Caki2 (cell line): ENCODE measurements at regions not wholly inside any gene's neighbourhood (a gene's known extent, or its start where the extent isn't known, plus 50 kb on each side); places are given as distances from the start of the nearest gene placed in this dataset.
"Not testable (repeated sequence)": the region's sequence is repeated elsewhere in the genome, so short reads cannot be mapped to it uniquely, and the experiment has no call there.

Experiments
- DNase-seq: peaks from one replicate; pipeline ENCODE4 v3.0.0-alpha.2; 2015; ENCODE audit warnings: low read depth
- in situ Hi-C: cut with HindIII; loops from 2 replicates; pipeline ENCODE4 v1.10.0; 2016; ENCODE audit warnings: low sequenced_read_pairs, low pct_unique_long_range_greater_than_20kb, mixed read lengths

DNA sequence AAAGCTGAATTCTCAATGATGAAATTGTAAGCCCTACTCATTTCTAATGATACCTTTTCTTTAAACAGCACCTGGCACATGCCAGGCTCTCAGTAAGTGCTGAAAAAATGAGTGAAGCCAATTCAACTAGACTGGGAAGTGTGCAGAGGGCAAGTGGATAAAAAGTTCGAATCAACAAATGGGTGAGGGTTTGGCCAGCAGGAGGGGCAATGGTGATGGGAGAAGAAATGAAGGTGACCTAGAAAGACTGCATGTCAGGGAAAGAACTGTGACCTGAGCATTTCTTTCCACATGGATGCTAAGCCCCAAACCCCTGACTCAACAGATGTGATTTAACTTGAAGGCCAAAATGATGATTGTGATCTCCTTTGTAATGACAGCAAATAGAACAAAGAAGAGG, 54.6 kb downstream of the DKK1 start:
- DNase-seq: no peak
- in situ Hi-C loops: no loop called here

DNA sequence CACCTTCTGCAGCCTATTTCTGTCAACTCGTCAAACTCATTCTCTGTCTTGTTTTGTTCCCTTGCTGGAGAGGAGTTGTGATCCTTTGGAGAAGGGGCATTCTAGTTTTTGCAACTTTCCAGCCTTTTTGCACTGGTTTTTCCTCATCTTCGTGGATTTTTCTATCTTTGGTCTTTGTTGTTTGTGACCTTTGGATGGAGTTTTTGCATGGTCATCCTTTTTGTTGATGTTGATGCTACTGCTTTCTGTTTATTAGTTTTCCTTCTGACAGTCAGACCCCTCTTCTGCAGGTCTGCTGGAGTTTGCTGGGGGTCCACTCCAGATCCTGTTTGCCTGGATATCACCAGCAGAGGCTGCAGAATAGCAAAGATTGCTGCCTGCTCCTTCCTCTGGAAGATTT, 60.1 kb downstream of the DKK1 start:
- in situ Hi-C loops, DNase-seq: not testable (repeated sequence)

GRCh38 chr10:52376694-52377354, 62.7 kb downstream of the DKK1 start:
- in situ Hi-C loops: no loop called here
- DNase-seq: no peak

- in situ Hi-C loops: no loop called here
- DNase-seq: no peak
Measured at GRCh38 chr10:52378124-52378523, 64.0 kb downstream of the DKK1 start.

- no peak for DNase-seq
- in situ Hi-C loops: no loop called here
Measured at GRCh38 chr10:52379287-52379686, 65.2 kb downstream of the DKK1 start.

GRCh38 chr10:52383088-52383487, 69.0 kb downstream of the DKK1 start:
- DNase-seq: no peak
- in situ Hi-C loops: no loop called here

- no peak for DNase-seq
- in situ Hi-C loops: no loop called here
Measured at GRCh38 chr10:52387744-52388143, 73.7 kb downstream of the DKK1 start.

DNA sequence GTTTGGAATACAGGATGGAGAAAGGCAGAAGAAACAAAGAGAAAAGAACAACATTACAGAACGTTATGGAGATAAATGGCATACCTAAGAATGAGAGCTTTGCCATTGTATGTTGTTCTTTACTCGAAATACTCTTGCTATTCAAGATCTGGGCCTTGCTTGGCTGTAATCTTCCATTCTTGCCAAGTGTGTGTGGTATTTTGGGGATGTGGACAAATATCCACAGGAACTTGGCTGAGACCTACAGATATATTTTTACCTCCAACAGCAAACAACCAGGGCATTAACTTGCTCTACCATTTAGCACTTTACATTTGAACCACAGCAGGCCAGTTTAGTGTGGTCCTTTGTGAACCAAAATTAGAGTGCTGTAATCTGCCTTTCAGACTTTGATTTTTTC, 76.3 kb downstream of the DKK1 start:
- in situ Hi-C loops: no loop called here

GRCh38 chr10:52391927-52392602, 78.0 kb downstream of the DKK1 start:
- no peak for DNase-seq
- in situ Hi-C loops: no loop called here

More for the DNA sequence above, 76.3 kb downstream of the DKK1 start:
- no peak for DNase-seq

DNA sequence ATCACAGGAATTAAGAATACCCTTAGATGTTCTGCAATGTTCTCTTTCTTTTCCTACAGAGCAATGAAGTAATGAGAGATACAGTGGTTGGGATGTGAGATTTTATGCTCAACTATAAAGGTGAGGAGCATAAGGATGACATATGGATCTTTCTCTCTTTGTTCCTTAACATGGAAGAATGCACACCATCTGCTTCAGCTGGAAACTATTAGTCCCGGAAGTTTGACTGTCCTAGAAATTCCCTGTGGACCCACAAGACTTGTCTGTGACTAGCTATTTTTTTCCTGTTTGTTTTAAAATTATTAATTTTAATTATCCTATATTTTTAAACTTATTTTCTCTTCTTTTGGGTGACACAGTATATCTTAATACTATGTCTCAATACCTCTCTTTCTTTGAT, 80.2 kb downstream of the DKK1 start:
- in situ Hi-C loops: no loop called here
- DNase-seq: no peak

GRCh38 chr10:52400562-52400961, 86.5 kb downstream of the DKK1 start:
- in situ Hi-C loops: no loop called here
- no peak for DNase-seq

- in situ Hi-C loops, DNase-seq: not testable (repeated sequence)
Measured at GRCh38 chr10:52403801-52404200, 89.7 kb downstream of the DKK1 start.

- DNase-seq: no peak
- in situ Hi-C loops: no loop called here
Measured at GRCh38 chr10:52409195-52409594, 95.1 kb downstream of the DKK1 start.

DNA sequence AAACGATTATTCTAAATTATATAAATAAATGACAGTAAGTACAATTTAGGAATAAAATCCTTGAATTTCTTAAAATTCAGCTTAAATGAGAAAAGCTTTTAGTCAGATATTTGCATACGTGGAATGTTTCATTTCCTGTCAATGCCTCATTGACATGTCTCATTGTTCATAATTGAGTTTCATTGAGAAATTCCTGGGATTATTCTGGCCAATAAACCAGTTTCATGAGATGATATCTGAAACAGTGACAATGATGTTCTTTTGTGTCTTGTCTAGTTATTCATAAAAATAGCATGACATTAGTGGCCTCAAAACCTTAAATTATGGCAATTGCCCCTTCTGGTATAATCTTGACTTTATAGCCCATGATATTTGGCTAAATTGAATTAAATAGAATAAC, 95.8 kb downstream of the DKK1 start:
- DNase-seq: no peak
- in situ Hi-C loops: no loop called here

DNA sequence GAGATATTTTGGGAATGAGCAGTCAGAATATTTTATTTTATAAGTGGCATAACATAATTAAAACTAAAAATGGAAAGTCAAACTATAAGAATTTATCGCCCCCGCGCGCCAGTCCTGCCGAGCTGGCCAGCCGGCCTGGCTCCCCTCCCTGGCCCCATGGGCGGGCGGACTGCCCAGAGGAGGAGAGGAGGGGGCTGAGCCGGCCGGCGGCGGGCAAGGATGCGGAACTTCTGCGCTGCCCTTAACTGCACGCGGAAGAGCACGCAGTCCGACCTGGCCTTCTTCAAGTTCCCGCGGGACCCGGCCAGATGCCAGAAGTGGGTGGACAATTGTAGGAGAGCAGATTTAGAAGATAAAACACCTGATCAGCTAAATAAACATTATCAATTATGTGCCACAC, 96.8 kb downstream of the DKK1 start:
- in situ Hi-C loops: no loop called here
- no peak for DNase-seq

DNA sequence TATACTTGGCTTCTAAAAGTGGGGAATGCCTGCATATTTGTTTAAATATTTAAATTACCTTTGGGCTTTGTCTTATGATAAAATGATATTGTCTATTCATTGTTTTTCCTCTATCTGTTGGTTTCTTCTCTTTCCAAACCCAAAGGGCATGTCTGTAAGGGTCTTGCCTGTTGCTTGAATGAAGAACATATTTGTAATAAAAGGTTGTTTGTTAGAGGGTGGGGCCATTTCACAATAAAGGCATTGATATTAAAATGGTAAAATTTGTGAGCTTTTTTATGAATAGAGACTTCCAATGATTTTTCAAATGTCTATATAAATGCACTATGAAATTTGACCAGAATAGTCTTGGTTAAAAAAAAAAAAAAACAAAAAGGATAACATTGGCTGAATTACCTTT, 105.2 kb downstream of the DKK1 start:
- DNase-seq: no peak
- in situ Hi-C loops: no loop called here

GRCh38 chr10:52420656-52421055, 106.6 kb downstream of the DKK1 start:
- in situ Hi-C loops: no loop called here
- DNase-seq: no peak

DNA sequence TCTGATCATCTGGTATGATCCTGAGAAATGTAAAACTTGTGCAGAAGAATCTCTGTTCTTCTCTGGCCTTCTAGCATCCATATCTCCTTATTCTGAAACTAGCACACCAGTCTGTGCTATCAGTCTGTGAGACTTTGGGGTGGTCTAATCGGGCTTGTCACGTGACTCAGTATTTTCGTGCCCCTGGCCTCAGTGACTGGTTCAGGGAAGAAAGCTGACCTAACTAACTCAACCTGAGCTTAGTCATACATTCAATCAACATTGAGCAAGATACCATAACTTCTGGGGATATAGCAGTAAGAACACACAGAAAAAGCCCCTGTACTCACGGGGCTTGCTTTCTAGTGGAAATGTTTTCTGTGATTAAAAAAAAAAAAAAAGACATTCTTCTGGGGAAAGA, 109.3 kb downstream of the DKK1 start:
- DNase-seq: no peak
- in situ Hi-C loops: no loop called here

DNA sequence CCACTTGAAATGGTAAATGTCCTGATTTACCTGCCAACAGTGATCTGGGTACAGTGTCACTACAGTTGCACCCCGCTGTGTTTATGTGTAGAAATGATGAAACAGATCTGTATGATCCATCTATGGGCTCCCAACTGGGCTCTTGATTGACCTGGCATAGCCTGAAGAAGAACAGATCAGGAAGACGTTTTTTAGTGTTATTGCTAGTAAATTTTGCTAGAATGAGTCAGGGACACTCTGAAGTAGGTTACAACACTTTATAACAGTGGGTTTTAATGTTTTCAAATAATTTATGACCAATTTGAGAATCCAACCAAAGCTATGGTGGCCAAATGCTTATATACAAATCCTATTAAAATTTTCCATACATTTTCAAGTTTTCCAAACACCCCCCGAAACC, 110.3 kb downstream of the DKK1 start:
- no peak for DNase-seq
- in situ Hi-C loops: no loop called here

GRCh38 chr10:52434734-52435133, 120.7 kb downstream of the DKK1 start:
- no peak for DNase-seq
- in situ Hi-C loops: no loop called here
